H9 (cell line): ENCODE measurements at regions not wholly inside any gene's neighbourhood (a gene's known extent, or its start where the extent isn't known, plus 50 kb on each side); places are given as distances from the start of the nearest gene placed in this dataset.

Experiments
- DNase-seq: peaks from one replicate; pipeline ENCODE4 v3.0.0-alpha.2; 2017
- H2AFZ ChIP-seq: one replicate; pipeline ENCODE4 v1.6.1; 2013; ENCODE audit warnings: mild to moderate bottlenecking, low read length, control low read depth, moderate library complexity
- H2AK5ac ChIP-seq: 2 replicates; pipeline ENCODE4 v1.6.1; 2013; ENCODE audit warnings: low read length, control low read depth, mixed read lengths; ENCODE audit not compliant: insufficient read length
- H2BK120ac ChIP-seq: one replicate; pipeline ENCODE4 v1.6.1; 2013; ENCODE audit warnings: low read depth, mild to moderate bottlenecking, low read length, control low read depth, inconsistent platforms; ENCODE audit not compliant: poor library complexity, severe bottlenecking
- H2BK12ac ChIP-seq: 2 replicates; pipeline ENCODE4 v1.6.1; 2013; ENCODE audit warnings: low read length, control low read depth, mixed read lengths, low read depth; ENCODE audit not compliant: insufficient read length
- H2BK15ac ChIP-seq: 2 replicates; pipeline ENCODE4 v1.6.1; 2013; ENCODE audit warnings: low read depth, low read length, control low read depth
- H2BK20ac ChIP-seq: one replicate; pipeline ENCODE4 v1.6.1; 2013; ENCODE audit warnings: low read depth, mild to moderate bottlenecking, low read length, control low read depth, inconsistent platforms; ENCODE audit not compliant: poor library complexity, severe bottlenecking
- H2BK5ac ChIP-seq: 2 replicates; pipeline ENCODE4 v1.6.1; 2013; ENCODE audit warnings: low read length, control low read depth, mixed read lengths; ENCODE audit not compliant: insufficient read length
- H3K14ac ChIP-seq: 2 replicates; pipeline ENCODE4 v1.6.1; 2013; ENCODE audit warnings: low read length, control low read depth; ENCODE audit not compliant: insufficient read depth
- H3K18ac ChIP-seq: 2 replicates; pipeline ENCODE4 v1.6.1; 2013; ENCODE audit warnings: low read depth, mild to moderate bottlenecking, mixed read lengths, low read length, control low read depth; ENCODE audit not compliant: insufficient read length
- H3K23ac ChIP-seq: 2 replicates; pipeline ENCODE4 v1.6.1; 2013; ENCODE audit warnings: low read length, control low read depth, mixed read lengths, low read depth; ENCODE audit not compliant: insufficient read length
- H3K23me2 ChIP-seq: 2 replicates; pipeline ENCODE4 v1.6.1; 2013; ENCODE audit warnings: low read depth, mild to moderate bottlenecking, mixed read lengths, low read length, control low read depth; ENCODE audit not compliant: insufficient read length, poor library complexity, severe bottlenecking
- H3K27ac ChIP-seq: 2 replicates; pipeline ENCODE4 v1.5.1; 2013; ENCODE audit warnings: low read length, control low read depth, mixed read lengths, low read depth; ENCODE audit not compliant: insufficient read length
- H3K27me3 ChIP-seq: 2 replicates; pipeline ENCODE4 v1.6.1; 2013; ENCODE audit warnings: low read length, control low read depth, inconsistent platforms; ENCODE audit not compliant: insufficient read depth
- H3K4ac ChIP-seq: 2 replicates; pipeline ENCODE4 v1.6.1; 2013; ENCODE audit warnings: low read depth, mild to moderate bottlenecking, control low read depth, inconsistent platforms, low read length, moderate library complexity
- H3K4me1 ChIP-seq: 2 replicates; pipeline ENCODE4 v1.6.1; 2013; ENCODE audit warnings: low read length, control low read depth, inconsistent platforms; ENCODE audit not compliant: insufficient read depth
- H3K4me2 ChIP-seq: 2 replicates; pipeline ENCODE4 v1.6.1; 2013; ENCODE audit warnings: low read length, control low read depth, mixed read lengths; ENCODE audit not compliant: insufficient read length, insufficient read depth
- H3K56ac ChIP-seq: 2 replicates; pipeline ENCODE4 v1.6.1; 2013; ENCODE audit warnings: low read depth, mild to moderate bottlenecking, mixed read lengths, low read length, control low read depth; ENCODE audit not compliant: insufficient read length
- H3K79me1 ChIP-seq: 2 replicates; pipeline ENCODE4 v1.6.1; 2013; ENCODE audit warnings: low read depth, mild to moderate bottlenecking, moderate library complexity, low read length, control low read depth, inconsistent platforms; ENCODE audit not compliant: insufficient read depth, poor library complexity, severe bottlenecking
- H3K79me2 ChIP-seq: 2 replicates; pipeline ENCODE4 v1.6.1; 2013; ENCODE audit warnings: low read length, control low read depth, inconsistent platforms; ENCODE audit not compliant: insufficient read depth
- H3K9ac ChIP-seq: 2 replicates; pipeline ENCODE4 v1.6.1; 2013; ENCODE audit warnings: low read length, control low read depth, mixed read lengths; ENCODE audit not compliant: insufficient read length; ENCODE audit errors: extremely low read depth
- H3K9me3 ChIP-seq: one replicate; pipeline ENCODE4 v1.6.1; 2013; ENCODE audit warnings: low read depth, low read length, inconsistent platforms; ENCODE audit not compliant: control insufficient read depth
- H3T11ph ChIP-seq: one replicate; pipeline ENCODE4 v1.6.1; 2013; ENCODE audit warnings: mild to moderate bottlenecking, low read length, control low read depth, inconsistent platforms
- H4K20me1 ChIP-seq: one replicate; pipeline ENCODE4 v1.6.1; 2013; ENCODE audit not compliant: control insufficient read depth, insufficient read length, insufficient read depth
- H4K5ac ChIP-seq: 2 replicates; pipeline ENCODE4 v1.6.1; 2013; ENCODE audit warnings: low read depth, mild to moderate bottlenecking, mixed read lengths, low read length, control low read depth; ENCODE audit not compliant: insufficient read length
- H4K8ac ChIP-seq: replicated peaks from 2 replicates; pipeline ENCODE4 v1.6.1; 2013; ENCODE audit warnings: low read length, control low read depth, mixed read lengths, low read depth; ENCODE audit not compliant: insufficient read length
- H4K91ac ChIP-seq: 2 replicates; pipeline ENCODE4 v1.6.1; 2013; ENCODE audit warnings: low read depth, mild to moderate bottlenecking, moderate library complexity, mixed read lengths, low read length, control low read depth; ENCODE audit not compliant: insufficient read length
- H3K27ac Mint-ChIP-seq, 3 experiments: 2 replicates in 2 of 3; 3 replicates in 1 of 3; pipeline ENCODE4 v1.8.0; 2020 to 2021; ENCODE audit warnings: mixed read lengths in 3 of 3, mild to moderate bottlenecking in 1 of 3, moderate library complexity in 1 of 3
- H3K27me3 Mint-ChIP-seq: 2 replicates; pipeline ENCODE4 v1.8.0; 2021; ENCODE audit warnings: low read depth, mild to moderate bottlenecking, moderate library complexity, mixed read lengths
- H3K36me3 Mint-ChIP-seq, 3 experiments: 2 replicates in 2 of 3; 3 replicates in 1 of 3; pipeline ENCODE4 v1.8.0; 2020 to 2021; ENCODE audit warnings: low read depth in 3 of 3, mixed read lengths in 3 of 3; ENCODE audit not compliant: insufficient read depth in 1 of 3
- H3K4me1 Mint-ChIP-seq, 2 experiments: 2 replicates each; pipeline ENCODE4 v1.8.0; 2020; ENCODE audit warnings: mixed read lengths in 2 of 2
- H3K4me3 Mint-ChIP-seq, 2 experiments: 2 replicates in 1 of 2; 3 replicates in 1 of 2; pipeline ENCODE4 v1.8.0; 2020 to 2021; ENCODE audit warnings: mild to moderate bottlenecking in 2 of 2, mixed read lengths in 2 of 2, moderate library complexity in 1 of 2
- H3K9me3 Mint-ChIP-seq, 2 experiments: 2 replicates in 1 of 2; 3 replicates in 1 of 2; pipeline ENCODE4 v1.8.0; 2020; ENCODE audit warnings: mild to moderate bottlenecking in 2 of 2, mixed read lengths in 2 of 2, moderate library complexity in 1 of 2
- CTCF ChIP-seq: fragments of 200-600 bp; sonication (generic); conservative IDR thresholded peaks from 3 replicates; pipeline ENCODE4 v1.8.0; 2021; ENCODE audit warnings: antibody characterized with exemption, mild to moderate bottlenecking
- WGBS: extraction: QIAGEN DNeasy Blood & Tissue Kit; methylation state at CpG from one replicate; pipeline ENCODE4 v1.1.7; 2013; ENCODE audit warnings: missing lambda C conversion rate, low lambda C conversion rate, mixed read lengths; ENCODE audit not compliant: insufficient read length; ENCODE audit errors: extremely low coverage; 5-methylcytosine and 5-hydroxymethylcytosine counted together

GRCh38 chr16:55126456-55126855, 195.8 kb downstream of the IRX5 start:
- no CpG with 5 or more reads among the region's 8 CpGs for WGBS
- no peak overlapping the region for H2AFZ ChIP-seq

More at GRCh38 chr16:55126456-55126855, 195.8 kb downstream of the IRX5 start:
- H3K27me3 ChIP-seq = 0 out of 2 replicates have a peak, but pooled peaks cover 3% of the 10 kb centered on the region
- no peak overlapping the region for H3K23ac ChIP-seq
- no peaks in the 10 kb centered on the region; the same call in 1 of the 2 replicates for H3K79me2 ChIP-seq
- no peak for DNase-seq
- no peaks in the 10 kb centered on the region for H3K9me3 ChIP-seq
- Mint-ChIP-seq H3K4me3 (no peak overlapping the region), H3K4me1 (peaks cover 4 to 5% of the 10 kb centered on the region in 2 experiments; a peak in 2 of 4 replicates), H3K9me3 (no peaks in the 10 kb centered on the region; a peak in 2 of 5 replicates), H3K27ac (peak overlapping the region in 1 of 3 experiments; percentile 12; a peak in 1 of 7 replicates), H3K36me3 (no peaks in the 10 kb centered on the region), H3K27me3 (peaks cover 13% of the 10 kb centered on the region)
- H3K4ac ChIP-seq = no peak overlapping the region
- no peak overlapping the region for H4K8ac ChIP-seq
- no peak overlapping the region for H3K9ac ChIP-seq
- no peaks in the 10 kb centered on the region for H4K20me1 ChIP-seq
- no peak overlapping the region for H4K5ac ChIP-seq
- no peak overlapping the region for H2BK12ac ChIP-seq
- H3K27ac ChIP-seq = no peak overlapping the region
- no peaks in the 10 kb centered on the region for H3K79me1 ChIP-seq
- no peak overlapping the region for H2AK5ac ChIP-seq
- no peak for TF ChIP-seq CTCF
- H2BK20ac ChIP-seq = no peak overlapping the region
- no peak overlapping the region for H2BK15ac ChIP-seq
- no peak overlapping the region for H4K91ac ChIP-seq
- H3T11ph ChIP-seq = no peak overlapping the region
- H3K4me1 ChIP-seq = no peaks in the 10 kb centered on the region
- no peak overlapping the region for H3K4me2 ChIP-seq
- no peak overlapping the region for H3K14ac ChIP-seq
- H2BK5ac ChIP-seq = no peak overlapping the region
- H3K56ac ChIP-seq = no peak overlapping the region
- H2BK120ac ChIP-seq = no peak overlapping the region
- H3K18ac ChIP-seq = no peak overlapping the region
- H3K23me2 ChIP-seq = no peaks in the 10 kb centered on the region
